ENCODE measurements at regions not wholly inside any gene's neighbourhood (a gene's known extent, or its start where the extent isn't known, plus 50 kb on each side); places are given as distances from the start of the nearest gene placed in this dataset.

DNA sequence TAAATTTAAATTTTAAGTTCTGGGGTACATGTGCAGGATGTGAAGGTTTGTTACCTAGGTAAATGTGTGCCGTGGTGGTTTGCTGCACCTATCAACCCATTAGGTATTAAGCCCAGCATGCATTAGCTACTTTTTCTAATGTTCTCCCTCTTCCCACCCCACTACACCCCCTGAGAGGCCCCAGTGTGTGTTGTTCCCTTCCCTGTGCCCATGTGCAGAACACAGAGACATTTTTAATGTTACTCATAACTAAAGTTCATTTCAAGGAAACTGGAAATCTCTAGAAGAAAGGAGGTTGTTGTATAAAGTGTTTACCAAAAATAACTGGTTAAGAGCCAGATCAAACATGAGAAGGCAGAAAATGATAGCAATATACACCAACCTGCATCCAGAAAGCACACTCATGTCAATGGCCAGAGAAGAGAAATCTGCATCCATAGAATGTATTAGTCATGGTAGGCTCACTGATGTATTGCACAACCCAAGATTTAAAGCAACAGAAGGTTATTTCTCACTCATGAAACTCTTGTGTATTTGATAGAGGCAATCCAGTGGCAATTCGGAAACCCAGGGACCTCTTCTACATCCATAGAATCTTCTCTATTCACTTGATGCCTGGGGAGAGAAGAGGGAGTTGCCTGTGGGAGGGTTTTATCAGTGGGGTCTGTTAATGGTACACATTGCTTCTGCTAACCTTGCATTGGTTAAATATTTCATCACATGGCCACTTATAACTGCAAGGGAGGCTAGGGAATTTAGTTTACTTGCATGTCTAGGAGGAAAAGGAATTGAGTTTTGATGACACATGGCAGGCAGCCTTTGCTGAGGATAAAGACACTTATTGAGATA, 321.9 kb upstream of the RASGRP1 start:
- DNase-seq (ENCODE audit: low spot score): no peak

GRCh38 chr15:38888701-38889221, 324.1 kb upstream of the RASGRP1 start:
- DNase-seq (ENCODE audit: low spot score): no peak

GRCh38 chr15:38890194-38890593, 325.6 kb upstream of the RASGRP1 start:
- no peak for DNase-seq (ENCODE audit: low spot score)

GRCh38 chr15:38893925-38894242, 329.3 kb upstream of the RASGRP1 start:
- no peak for DNase-seq (ENCODE audit: low spot score)

GRCh38 chr15:38894243-38894948, 329.8 kb upstream of the RASGRP1 start:
- no peak for DNase-seq (ENCODE audit: low spot score)

- DNase-seq (ENCODE audit: low spot score): no peak
Measured at GRCh38 chr15:38895326-38896255, 331.0 kb upstream of the RASGRP1 start.

DNA sequence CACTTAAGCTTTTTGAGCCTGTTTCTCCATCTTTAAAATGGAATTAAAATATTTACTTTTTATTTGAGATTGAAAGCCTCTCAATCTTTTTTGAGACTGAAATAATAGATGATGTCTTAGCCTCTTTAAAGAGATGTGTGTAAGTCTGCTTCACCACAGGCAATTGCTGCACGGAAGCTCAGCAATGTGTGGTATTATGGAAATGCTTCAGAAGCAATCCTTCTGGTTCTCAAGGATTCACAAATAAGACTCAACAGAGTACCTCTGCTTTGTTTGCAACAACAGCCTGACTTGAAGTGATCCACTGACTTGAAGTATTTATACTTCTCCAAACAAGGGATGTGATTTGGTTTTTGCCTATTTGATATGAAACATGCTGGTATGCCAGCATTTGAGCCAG, 332.0 kb upstream of the RASGRP1 start:
- no peak for DNase-seq (ENCODE audit: low spot score)

- no peak for DNase-seq (ENCODE audit: low spot score)
Measured at GRCh38 chr15:38897551-38897950, 332.9 kb upstream of the RASGRP1 start.

- DNase-seq (ENCODE audit: low spot score): no peak
Measured at GRCh38 chr15:38898236-38898635, 333.6 kb upstream of the RASGRP1 start.

GRCh38 chr15:38899300-38899699, 334.7 kb upstream of the RASGRP1 start:
- no peak for DNase-seq (ENCODE audit: low spot score)

DNA sequence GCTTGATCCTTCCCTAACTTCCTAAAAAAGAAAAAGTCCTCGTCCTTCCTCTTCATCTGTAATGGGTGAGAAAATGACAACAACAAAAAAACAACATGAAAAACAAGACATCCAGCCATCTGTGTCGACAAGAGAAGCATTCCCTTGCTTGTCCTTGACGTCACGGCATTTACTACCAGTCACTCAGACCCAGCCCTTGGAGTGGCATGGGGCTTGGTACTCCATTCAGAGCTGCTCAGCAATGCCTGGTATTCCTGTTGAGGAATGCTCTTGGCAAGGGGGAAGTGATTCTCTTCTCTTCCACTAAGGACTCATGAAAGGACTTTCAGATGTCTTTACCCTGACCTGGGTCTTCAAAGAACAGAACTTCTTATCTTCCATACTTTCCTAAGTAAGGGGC, 339.7 kb upstream of the RASGRP1 start:
- no peak for DNase-seq (ENCODE audit: low spot score)

DNA sequence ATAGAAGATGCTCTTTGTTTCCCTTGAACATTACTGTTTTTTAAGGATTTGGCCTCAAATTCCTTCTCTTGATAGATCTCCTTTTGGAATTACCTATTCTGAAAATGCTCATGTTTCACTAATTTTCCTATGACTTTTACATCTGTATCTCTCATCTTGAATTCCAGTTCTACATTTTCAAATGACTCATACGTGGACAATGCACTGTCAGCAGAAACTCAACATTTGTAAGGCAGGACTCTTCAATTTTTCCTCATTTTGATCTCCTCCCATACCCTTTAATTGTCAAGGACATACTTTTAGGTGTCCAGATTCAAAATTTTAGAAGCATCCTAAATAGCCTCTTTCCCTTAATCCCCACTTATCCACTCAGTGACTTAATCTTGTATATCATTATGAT, 341.0 kb upstream of the RASGRP1 start:
- no peak for DNase-seq (ENCODE audit: low spot score)

DNA sequence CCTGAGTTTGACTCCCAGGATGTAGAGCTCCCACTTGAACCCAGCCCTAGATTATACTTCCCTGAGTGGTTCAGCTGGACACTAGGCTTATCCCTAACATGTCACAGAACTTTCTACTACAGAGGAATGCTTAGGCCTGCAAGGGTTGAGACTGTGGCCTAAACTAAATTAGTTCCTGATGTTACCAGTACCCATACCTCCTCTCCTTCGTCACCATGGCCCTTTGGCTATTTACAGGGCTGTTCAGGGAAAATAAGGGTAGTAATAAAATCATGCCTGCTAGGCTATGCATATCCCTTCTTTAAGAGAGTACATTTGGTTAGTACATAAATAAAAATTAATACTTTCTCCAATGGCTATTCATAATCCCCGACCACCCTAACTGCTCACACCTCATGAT, 356.4 kb upstream of the RASGRP1 start:
- DNase-seq (ENCODE audit: low spot score): no peak

DNA sequence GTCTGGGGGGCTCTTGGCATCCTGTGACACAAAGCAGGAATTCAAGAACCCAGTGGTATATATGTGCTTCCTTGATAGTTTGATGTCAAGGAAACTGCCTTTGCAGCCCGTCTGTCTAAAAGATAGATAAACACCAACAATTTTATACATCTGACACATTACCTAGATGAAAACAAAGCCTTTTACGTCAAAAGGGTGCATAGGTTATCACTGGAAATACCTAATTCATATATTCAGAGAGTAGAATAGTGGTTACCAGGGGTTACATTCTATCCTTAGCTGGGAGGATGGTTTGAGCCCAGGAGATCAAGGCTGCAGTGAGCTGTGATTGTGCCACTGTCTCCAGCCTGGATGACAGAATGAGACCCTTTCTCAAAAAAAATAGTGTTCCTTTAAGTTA, 356.9 kb upstream of the RASGRP1 start:
- no peak for DNase-seq (ENCODE audit: low spot score)

DNA sequence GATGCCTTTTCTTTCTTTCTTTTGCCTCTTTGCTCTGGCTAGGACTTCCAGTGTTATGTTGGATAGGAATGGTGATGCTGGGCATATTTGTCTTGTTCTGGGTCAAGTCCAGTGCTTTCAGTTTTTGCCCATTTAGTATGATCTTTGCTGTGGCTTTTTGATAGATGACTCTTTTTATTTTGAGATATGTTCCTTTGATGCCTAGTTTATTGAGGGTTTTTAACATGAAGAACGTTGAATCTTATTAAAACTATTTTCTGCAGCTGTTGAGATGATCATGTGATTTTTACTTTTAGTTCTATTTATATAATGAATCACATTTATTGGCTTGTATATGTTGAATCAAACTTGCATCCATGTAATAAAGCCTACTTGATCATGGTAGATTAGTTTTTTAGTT, 363.8 kb upstream of the RASGRP1 start:
- no peak for DNase-seq (ENCODE audit: low spot score)

GRCh38 chr15:38930851-38931572, 366.4 kb upstream of the RASGRP1 start:
- DNase-seq (ENCODE audit: low spot score): no peak

- DNase-seq (ENCODE audit: low spot score): no peak
Measured at GRCh38 chr15:38941399-38941953, 376.9 kb upstream of the RASGRP1 start.

- no peak for DNase-seq (ENCODE audit: low spot score)
Measured at GRCh38 chr15:38944536-38944935, 379.9 kb upstream of the RASGRP1 start.

DNA sequence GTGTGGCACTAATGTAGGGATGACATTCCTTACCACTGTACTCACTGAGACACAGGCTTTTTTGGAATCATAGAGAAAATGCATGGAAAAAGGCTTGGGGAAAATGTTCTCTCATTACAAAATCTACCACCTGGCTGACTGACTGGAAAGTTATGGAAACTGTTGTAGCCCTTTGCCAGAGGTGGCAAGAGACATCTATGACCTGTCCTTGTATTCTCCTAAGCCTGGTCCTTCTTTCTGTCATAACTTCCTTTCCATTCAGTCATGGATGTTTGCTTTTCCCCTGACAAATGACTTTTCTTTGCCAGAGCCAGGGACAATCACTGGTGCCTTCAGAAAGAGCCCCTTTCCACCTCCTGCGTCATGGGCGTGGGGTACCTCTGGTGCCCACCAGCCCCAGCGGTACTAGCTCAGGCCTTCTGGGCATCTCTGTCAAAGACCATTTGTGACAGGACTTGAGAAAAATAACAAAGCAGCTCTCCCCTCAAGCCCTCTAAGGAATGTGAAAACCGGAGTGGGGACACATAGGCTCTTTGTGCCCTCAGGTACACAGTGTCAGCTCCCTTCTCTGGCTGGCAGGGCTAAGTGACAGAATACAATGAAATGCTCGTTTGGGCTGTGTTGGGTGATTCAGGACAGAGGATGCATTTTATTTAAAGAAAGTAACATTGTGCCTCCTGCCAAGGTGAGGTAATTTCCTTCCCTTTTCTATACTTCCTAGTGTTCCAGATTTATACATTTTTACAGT, 381.1 kb upstream of the RASGRP1 start:
- DNase-seq (ENCODE audit: low spot score): no peak

DNA sequence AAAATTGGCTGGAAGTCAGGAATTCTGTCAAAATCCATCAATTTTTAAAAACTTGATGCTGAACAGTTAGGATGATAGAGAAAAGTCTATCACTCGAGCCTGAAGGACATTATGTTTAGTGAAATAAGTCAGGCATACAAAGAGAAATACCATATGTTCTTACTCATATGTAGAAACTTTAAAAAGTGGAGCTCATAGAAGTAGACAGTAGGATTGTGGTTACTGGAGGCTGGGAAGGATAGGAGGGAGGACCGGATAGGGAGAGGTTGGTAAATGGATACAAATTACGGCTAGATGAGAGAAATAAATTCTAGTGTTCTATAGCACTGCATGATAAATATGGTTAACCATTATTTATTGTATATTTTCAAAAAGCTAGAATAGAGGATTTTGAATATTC, 389.5 kb upstream of the RASGRP1 start:
- DNase-seq (ENCODE audit: low spot score): no peak

GRCh38 chr15:38961456-38961855, 396.8 kb upstream of the RASGRP1 start:
- no peak for DNase-seq (ENCODE audit: low spot score)

All from pons (tissue), 1 donor.